ENCODE measurements at regions not wholly inside any gene's neighbourhood (a gene's known extent, or its start where the extent isn't known, plus 50 kb on each side); places are given as distances from the start of the nearest gene placed in this dataset.
A peak's percentile ranks its signal among the peaks of the same experiment; 100 is the strongest.

- no peak for DNase-seq
Observed at GRCh38 chr1:188240772-188241406, 1412.1 kb downstream of the PLA2G4A start.

GRCh38 chr1:188241629-188242028 is 1412.9 kb downstream of the PLA2G4A start:
- DNase-seq, result no peak

GRCh38 chr1:188243456-188243855 is 1414.7 kb downstream of the PLA2G4A start:
- no peak for DNase-seq

GRCh38 chr1:188244681-188245080 is 1415.9 kb downstream of the PLA2G4A start:
- no peak for DNase-seq

- DNase-seq, result no peak
Observed at GRCh38 chr1:188247255-188247654, 1418.5 kb downstream of the PLA2G4A start.

GRCh38 chr1:188249811-188250210 is 1421.1 kb downstream of the PLA2G4A start:
- no peak for DNase-seq

- no peak for DNase-seq
Observed at GRCh38 chr1:188251036-188251435, 1422.3 kb downstream of the PLA2G4A start.

GRCh38 chr1:188261849-188262248 is 1433.1 kb downstream of the PLA2G4A start:
- no peak for DNase-seq

GRCh38 chr1:188269956-188270355 is 1441.2 kb downstream of the PLA2G4A start:
- DNase-seq, result no peak

- DNase-seq, result no peak
Observed at GRCh38 chr1:188270497-188270896, 1441.7 kb downstream of the PLA2G4A start.

- no peak for DNase-seq
Observed at GRCh38 chr1:188277771-188278170, 1449.0 kb downstream of the PLA2G4A start.

GRCh38 chr1:188281921-188282320 is 1453.2 kb downstream of the PLA2G4A start:
- DNase-seq, result peak; percentile 37

GRCh38 chr1:188295157-188295556 is 1466.4 kb downstream of the PLA2G4A start:
- DNase-seq, result no peak

- DNase-seq, result no peak
Observed at GRCh38 chr1:188302746-188303145, 1474.0 kb downstream of the PLA2G4A start.

GRCh38 chr1:188314557-188315137 is 1485.9 kb downstream of the PLA2G4A start:
- DNase-seq, result no peak

- DNase-seq, result no peak
Observed at GRCh38 chr1:188317894-188318293, 1489.1 kb downstream of the PLA2G4A start.

GRCh38 chr1:188325211-188325610 is 1496.5 kb downstream of the PLA2G4A start:
- DNase-seq, result no peak

GRCh38 chr1:188343914-188344313 is 1515.2 kb downstream of the PLA2G4A start:
- no peak for DNase-seq

- DNase-seq, result no peak
Observed at GRCh38 chr1:188350104-188350503, 1521.4 kb downstream of the PLA2G4A start.

- DNase-seq, result no peak
Observed at GRCh38 chr1:188355082-188355481, 1526.3 kb downstream of the PLA2G4A start.

- no peak for DNase-seq
Observed at GRCh38 chr1:188355847-188356246, 1527.1 kb downstream of the PLA2G4A start.

- DNase-seq, result no peak
Observed at GRCh38 chr1:188359315-188359714, 1530.6 kb downstream of the PLA2G4A start.

GRCh38 chr1:188363943-188364342 is 1535.2 kb downstream of the PLA2G4A start:
- no peak for DNase-seq

- no peak for DNase-seq
Observed at GRCh38 chr1:188364927-188365449, 1536.2 kb downstream of the PLA2G4A start.

GRCh38 chr1:188365874-188366273 is 1537.1 kb downstream of the PLA2G4A start:
- no peak for DNase-seq
